NCI-H345 (cell line): ENCODE measurements at regions not wholly inside any gene's neighbourhood (a gene's known extent, or its start where the extent isn't known, plus 50 kb on each side); places are given as distances from the start of the nearest gene placed in this dataset.

ENCODE experiments used
- DNase-seq: peaks from one replicate; lab custom pipeline; 2025; lab: John Stamatoyannopoulos, UW

DNA sequence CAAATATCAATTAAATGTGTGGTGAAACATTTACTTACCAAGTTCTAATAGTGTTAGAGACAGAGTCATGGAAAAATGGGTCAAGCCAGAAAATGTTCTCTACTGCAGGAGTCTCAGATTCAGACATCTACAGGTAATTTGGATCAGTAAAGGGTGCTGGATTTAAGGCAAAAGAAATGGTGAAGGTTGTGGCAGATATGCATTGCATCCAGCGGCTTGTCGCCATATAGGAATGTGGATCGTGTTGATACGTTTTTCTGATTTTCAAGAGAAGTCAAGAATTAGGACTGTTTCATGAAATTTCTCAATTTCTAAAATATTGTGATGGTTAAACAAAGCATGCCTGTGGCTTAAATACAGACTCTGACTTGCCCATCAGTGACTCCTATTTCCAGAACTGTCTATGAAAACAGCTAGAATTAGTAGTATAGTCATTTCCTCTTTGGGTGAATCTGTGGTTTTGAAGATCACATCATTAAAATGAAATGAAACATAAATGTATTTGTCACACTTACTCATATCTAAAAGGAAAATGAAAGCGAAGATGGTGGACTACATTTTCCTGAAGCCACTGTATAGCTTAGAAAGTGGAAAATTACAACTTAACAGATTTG lies 110.1 kb upstream of the VEGFC start:
- no peak for DNase-seq

DNA sequence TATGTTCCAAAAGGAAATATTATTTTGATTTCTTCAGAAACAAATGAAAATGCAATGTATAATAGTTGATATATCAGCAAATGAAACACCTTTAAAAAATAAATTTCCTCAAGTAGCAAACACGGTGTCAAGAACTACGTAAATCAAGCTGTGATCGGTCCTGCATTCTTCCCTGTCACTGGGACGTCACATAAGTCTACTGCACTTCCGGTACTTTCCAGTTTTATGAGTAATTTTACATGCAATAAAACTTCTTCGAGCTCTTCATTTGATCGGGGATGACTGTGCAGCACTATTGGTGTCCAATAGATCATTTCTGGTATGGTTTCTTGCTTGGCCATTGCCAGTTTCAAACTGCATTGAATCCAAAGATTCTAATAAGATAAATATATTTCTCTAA lies 114.0 kb upstream of the VEGFC start:
- DNase-seq: no peak

DNA sequence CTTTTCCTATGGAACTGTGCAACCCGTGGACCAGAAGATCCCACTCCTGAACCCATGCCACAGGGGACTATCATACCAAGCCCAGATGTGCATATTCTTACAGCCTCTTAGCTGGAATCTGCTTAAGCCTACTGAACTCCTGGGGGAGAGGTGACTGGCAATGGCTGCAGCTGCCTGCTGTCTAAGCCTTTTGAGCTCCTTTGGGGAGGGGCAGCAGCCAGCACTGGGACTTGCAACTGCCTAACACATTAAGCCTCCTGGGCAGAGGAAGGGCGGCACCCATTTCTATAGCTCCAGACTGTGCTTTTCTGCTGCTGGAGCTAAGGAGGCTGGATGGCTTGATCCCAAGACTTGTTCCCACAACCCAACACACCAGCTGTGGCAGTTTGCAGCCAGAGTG lies 117.9 kb upstream of the VEGFC start:
- DNase-seq: no peak

DNA sequence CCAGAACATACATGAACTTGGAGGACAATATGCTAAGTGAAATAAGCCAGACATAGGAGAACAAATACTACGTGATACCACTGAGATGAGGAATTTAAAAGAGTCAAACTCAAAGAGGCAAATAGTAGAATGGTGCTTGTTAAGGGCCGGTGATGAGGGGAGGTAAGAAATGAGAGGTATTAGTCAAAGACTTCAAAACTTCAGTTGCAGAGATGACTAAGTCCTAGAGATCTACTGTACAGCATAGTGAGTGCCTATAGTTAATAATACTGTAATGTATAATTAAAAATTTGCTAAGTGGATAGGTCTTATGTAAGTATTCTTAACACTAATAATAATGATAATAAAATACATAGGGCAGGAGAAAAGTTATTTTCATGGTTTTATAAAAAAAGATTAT lies 126.9 kb upstream of the VEGFC start:
- no peak for DNase-seq

DNA sequence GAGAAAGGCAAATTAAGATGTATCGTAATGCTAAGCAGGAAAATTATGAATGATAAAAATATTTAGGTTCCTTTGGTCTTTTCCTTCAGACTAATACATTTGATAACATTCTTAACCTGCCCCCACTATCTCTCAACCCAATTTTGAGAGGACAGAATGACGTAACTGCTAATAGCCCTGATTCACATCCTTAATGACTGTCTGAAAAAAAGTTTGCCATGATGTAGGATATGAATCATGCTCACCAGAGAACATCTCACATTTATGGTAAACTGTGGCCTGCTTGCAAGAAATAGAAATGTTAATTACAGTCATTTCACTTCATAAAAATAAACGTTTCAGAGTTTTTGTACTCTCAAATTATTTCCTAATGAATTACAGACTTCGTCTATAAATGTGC lies 128.0 kb upstream of the VEGFC start:
- no peak for DNase-seq

DNA sequence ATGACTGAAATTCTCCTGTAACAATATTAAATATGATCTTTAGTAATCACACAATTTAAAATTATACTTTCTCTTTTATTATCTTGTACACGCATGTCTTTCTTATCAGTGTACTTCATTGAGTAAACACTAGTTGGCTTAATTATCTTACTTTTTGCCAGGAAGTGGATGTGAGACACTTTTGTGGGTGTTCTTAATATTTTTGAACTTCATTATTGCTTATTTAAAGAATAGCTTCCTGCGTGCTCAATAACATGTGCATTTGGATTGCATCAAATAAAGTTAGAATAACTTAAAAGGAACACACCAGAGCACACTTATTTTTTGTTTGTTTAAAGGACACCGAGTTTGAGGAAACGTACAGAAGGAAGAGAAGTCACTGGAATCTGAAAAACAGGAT lies 128.5 kb upstream of the VEGFC start:
- no peak for DNase-seq

DNA sequence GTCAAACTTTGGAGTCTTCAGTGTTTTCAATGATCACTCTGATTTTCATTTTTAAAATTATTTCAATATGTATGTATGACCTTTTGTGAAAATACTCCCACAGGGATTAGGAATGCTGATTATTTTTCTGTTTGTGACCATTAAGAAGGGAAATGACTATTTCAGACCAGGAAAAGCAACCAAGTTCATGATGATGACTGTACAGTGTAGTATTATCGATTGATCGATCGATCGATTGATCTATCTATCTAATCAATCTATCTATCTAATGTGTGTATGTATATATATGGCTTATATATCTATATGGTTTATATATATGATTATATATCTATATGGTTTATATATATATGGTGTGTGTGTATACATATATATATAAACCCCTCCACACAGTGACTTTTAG lies 131.5 kb upstream of the VEGFC start:
- no peak for DNase-seq

DNA sequence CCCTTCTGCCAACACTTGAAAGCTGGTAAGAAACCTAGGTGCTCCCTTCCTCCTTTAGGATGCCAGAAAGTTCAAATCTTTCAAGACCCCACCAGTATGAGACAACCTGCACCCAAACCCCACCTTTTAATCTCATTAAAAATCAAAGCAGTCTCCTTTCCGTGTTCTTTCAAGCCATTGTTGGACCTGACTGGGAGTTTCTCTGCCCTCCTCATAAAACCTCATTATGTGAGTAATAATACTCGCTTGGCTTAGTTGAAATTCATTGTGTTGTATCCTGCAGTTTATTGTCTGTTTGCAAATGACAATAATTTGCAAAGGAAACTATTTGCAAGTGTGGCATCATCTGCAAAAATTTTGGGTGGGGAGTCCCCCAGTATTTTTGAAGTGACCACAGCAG lies 133.2 kb upstream of the VEGFC start:
- DNase-seq: no peak

DNA sequence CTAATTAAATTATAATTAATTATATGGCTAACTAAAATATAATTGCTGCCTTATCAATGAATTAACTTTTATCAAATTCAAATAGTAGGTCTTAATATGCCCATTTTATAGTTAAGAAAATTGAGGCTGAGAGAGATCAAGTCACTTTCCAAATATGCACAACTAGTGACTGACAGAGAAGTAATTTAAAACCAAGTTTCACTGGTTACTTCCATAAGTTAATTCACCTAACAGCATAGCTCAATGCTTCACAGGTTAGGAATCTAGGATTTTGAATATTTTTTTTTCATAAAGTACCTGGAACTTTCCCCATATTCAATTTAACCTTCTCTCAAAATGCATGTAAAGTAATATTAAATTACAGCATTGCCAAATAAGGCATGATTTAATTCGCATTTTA lies 134.4 kb upstream of the VEGFC start:
- no peak for DNase-seq

DNA sequence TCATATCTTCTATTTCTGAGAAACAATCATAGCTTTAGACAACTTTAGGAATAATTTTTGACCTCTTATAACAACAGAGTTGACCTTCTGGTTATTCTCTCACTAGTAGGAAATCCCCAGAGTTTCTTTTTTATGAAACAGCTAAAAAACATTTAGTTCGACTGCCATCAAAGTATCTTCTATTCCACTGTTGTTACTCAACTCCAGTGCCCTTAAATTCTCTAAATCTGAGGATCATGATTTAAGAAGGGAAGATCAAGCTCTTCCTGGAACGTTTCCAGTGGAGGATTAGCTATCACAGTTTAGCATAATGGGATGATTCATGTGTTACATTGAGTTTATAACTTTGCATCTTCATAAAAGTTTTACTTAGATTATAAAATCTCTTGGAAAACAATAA lies 134.9 kb upstream of the VEGFC start:
- DNase-seq: no peak

DNA sequence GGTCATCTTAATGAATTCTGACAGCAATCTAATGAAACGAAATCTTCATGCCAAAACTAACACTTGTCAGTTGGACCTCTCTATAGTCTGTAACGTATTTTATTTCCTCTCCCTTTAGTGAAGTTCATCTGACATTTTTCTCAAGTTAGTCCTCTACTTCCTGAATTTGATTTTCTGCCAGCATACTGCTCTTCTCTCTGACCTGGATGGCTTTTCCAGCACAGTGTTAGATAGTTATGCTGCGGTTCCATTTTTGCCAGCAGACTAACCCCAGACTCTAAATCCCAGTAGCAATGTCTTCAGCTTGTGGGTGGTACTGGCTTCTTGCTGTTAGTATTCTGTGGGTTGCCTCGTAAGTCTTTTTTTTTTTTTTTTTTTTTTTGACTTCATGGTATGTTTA lies 146.7 kb upstream of the VEGFC start:
- DNase-seq: no peak

DNA sequence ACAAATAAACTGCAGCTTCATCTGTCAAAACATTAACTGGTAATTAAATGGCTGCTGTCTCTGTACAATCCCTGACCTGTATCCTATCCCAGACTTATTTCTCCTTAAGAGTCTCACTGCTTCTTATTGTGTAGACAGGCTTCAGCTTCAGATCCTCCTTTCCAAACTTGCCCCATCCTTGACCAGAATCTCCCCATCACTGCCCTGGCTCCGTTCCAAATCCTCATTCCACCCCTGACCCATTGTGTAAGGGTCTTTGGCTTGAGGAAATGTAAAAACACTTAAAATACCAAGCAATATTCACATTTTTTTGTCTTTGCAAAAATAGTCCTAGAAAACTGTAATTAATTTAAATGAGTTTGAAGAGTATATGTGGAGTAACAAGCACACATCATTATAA lies 152.6 kb upstream of the VEGFC start:
- DNase-seq: no peak

DNA sequence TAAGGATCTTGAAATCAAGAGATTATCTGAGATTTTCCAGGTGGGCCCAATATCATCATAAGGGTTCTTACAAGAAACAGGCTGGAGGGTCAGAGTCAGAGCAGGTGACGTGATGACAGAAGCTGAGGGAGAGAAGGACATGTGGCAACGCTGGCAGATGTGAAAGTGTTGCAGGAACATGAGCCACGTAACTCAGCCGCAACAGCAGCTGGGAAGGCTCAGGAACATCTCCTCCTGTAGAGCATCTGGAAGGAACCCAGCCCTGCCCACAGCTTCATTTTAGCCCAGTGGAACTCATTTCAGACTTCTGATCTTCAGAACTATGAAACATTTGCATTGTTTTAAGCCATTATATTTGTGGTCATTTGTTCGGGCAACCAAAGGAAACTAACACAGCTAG lies 156.3 kb upstream of the VEGFC start:
- no peak for DNase-seq

DNA sequence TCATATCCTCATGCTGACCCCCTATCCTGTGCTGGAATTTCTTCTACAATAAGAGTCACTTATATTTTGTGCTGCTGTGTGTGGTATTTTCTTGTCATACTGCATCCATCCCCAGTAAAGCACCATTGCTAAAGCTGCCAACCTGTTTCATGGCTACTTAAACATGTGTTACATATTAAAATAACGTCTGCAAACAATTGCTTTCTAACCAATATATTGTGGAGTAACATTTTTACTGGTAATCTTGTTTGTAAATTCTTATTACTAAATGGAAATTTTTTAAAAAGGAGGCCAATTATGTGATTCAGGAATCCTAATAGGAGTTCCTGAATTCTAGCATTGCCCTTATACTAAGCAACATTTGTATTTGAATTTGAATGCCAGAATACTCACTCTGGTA lies 160.3 kb upstream of the VEGFC start:
- DNase-seq: no peak

DNA sequence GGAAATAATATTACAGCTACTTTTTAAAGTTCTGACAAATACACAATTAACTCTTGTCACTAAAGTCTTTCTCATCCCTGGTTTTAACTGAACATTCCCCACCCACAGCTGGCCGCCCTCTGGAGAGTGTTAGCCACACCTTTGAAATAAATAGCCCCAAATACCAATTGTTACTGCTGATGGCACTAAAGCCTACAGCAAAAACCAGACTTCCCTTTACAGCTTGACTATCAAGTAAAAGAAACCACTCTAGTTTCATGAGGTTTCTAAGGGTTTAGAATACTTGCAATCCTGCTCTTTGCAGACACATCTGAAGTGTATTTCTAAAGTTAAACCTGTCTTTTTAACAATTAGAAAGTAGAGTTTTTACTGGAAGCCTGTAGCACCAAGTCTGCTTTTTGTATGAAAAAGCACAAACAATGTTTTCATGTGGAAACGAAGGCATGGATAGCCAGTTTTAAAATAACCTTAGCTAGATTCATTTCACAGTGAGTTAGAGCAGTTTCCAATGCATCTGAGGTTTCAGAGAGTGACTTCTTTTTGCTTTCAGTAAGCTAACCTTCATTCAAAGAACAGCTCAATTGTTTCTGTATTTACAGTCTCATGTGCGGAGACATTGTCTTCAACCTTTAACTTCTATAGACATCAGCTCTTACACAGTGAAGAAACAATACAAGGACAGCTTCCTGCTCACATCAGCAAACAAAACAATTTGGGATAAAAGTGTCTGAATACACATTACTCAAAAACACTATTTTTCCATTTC lies 164.8 kb upstream of the VEGFC start:
- no peak for DNase-seq

DNA sequence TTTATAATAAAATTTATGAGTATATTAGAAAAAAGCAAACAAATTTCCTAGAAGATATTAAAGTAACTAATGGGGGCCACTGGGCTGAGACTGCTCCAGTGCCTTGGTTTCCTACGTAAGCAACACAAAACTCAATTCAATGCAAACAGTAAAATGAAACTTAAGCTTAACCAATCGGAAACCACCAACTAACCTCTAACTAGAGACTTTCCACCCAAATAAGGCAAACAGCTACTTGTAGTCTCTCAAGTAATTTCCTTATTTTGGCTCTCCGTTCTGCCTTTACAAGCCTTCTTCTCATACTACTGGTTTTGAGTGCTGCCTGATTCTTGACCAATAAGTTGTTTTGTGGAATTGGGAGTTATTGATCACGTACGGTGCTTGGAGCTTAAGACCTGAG lies 167.3 kb upstream of the VEGFC start:
- DNase-seq: no peak

DNA sequence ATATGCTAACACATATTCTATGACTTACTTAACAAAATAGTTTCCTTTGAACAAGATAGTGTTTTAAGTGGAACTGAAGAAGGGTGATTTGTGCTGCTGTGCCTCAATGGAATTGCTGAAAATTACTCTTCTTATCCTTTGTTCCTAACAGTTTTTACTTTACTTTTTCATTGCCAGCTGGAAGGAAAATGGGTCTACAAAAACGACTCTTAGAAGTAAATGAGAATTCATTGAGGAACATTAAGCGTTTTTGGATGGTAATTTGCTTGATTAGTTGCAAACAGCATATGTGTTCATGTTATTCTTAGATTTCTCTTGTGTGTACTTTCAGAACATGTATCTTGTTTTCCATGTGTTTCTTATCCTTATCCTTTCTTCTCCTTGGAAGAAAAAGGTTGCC lies 170.4 kb upstream of the VEGFC start:
- DNase-seq: no peak

DNA sequence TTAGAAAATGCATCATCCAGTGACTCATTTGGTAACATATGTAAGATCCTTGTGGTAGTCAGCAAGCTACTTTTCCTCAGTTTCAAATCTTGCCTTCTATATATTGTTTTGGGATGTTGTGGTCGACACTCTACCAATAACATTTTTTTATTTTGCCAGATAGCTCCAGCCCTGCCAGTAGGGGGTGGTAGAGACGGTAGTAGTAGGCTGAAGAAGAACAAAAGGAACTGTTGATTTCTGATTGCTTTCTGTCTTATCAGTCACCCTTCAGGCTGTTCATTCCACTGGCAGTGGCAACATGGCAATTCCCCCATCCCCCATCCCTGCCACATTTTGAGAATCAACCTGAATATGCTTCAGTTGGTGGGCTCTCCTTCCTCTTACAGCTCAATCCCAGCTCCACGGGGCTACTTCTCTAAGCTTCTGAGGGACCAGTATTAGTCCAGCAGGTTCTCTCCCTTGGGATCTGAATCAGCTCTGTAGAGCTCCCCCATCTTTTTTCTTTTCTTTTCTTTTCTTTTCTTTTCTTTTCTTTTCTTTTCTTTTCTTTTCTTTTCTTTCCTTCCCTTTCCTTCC lies 171.5 kb upstream of the VEGFC start:
- DNase-seq: no peak

DNA sequence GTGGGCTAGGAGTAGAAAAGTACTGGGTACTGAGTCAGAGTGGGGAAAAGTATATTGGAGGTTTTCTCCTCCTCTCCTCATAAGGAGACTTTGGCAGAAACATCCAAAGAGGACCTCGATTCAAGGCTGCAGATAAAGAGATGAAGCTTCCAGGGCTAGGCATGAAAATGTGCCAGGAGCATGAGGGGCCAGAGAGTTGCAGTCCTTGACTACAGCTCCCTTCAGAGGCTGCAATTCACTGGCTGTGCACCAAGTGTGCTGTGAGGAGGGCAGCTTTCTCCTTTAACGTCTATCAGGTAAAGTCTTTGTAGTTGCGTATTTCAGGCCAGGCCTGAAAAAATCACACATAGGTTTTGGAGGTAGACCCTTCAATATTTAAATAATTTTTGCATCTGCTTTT lies 174.9 kb upstream of the VEGFC start:
- no peak for DNase-seq

DNA sequence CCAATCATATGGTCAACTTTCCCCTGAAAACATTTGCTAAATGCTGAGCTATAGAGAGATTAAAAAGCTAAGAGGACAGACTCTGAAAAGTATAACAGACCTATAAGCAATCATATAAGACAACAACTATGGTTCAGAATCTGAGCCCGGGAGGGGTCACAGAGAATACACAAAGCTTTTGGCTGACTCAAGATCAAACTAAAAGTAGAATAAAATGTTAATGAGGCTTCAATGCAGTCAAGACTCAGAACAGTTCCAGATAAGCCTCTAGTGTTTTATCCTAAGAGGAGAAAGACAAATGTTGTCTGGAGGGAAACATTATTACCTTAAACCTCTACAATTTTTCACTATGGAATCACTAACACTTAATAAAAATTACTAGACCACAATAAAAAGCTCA lies 175.4 kb upstream of the VEGFC start:
- no peak for DNase-seq

DNA sequence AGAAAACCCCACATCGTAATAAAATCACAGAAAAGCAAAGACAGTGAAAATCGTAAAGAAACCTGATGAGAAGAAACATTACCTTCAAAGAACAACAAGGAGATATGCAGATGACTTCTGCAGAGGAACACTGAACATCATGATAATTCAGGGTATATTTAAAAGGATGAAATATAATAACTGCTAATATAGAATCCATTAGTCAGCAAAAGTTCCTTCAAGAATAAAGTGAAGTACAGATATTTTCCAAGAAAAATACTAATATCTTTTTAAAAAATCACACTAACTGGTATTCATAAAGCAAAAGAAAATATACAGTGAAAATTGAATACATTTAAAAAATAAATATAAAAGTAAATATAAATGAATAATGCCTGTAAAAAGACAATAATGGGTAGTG lies 176.3 kb upstream of the VEGFC start:
- no peak for DNase-seq

DNA sequence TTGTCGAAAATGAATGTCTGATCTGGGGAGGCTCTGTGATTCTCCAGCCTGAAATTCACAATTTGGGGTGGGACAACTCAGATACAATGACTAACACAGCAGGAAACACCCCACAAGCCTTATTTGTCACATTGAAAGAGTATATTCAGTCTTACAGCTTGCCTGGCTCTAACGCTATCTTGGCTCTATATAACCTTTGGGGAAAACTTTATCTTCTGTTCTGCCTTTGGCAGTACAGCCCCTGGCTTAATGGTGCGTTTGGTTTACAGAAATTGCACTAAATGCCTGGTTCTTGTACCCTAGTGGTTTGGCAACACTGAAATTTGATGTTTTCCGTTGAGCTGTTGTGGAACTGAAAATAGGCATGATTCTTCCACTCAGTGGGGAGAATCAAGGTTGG lies 178.1 kb upstream of the VEGFC start:
- no peak for DNase-seq

DNA sequence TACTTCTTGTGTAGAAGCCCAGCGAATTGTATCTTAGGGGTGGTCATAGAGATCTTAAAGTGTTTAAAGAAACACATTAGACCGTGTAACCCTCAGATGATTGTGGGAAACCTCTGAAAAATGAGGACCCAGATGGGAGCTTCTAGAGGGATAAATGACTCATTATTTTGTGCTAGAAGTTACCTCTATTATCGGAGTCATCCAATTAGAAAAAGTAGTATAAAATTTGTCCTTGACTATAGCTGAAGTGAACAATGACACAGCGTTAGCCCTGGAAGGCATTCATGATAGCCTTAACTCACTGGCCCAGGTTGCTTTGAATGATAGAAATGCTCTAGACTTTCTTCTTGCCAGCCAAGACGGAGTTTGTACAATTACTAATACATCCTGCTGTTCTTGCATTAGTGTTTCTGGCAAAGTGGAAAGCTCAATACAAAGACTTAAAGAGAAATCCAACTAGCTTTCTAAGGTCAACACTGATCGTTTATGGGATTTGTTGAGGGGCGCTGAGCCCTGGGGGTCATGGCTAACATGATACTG lies 178.9 kb upstream of the VEGFC start:
- no peak for DNase-seq

DNA sequence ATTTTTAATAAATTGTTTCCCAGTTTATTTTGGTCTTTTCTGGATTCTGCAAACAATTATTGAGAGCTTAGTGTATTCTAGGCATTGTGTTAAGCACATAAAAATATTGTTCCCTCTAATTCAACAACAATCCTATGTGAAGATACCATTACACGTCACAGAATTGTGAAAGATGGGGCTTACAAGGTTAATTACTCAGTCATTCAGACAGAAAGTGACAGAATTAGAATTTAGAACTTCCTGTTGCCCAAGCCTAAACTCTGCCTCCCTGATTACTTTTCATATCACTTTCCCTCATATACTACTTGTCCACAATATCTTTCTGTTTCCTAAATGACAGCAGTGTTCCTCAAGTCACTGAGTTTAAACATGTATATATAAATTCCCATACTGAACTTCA lies 186.7 kb upstream of the VEGFC start:
- no peak for DNase-seq
